ENCODE measurements at regions not wholly inside any gene's neighbourhood (a gene's known extent, or its start where the extent isn't known, plus 50 kb on each side); places are given as distances from the start of the nearest gene placed in this dataset.

GRCh38 chr6:43900560-43900915 lies 130.5 kb downstream of the VEGFA start:
- DNase-seq, result no peak
- H3K4me1 Mint-ChIP-seq, result no peaks in the 10 kb centered on the region
- H3K36me3 Mint-ChIP-seq, result no peaks in the 10 kb centered on the region
- CTCF ChIA-PET, result no interaction called here
- H3K27me3 Mint-ChIP-seq, result peaks cover 37% of the 10 kb centered on the region
- no peak overlapping the region for H3K27ac Mint-ChIP-seq
- no peak overlapping the region for H3K4me3 Mint-ChIP-seq
- H3K9me3 Mint-ChIP-seq, result no peaks in the 10 kb centered on the region

DNA sequence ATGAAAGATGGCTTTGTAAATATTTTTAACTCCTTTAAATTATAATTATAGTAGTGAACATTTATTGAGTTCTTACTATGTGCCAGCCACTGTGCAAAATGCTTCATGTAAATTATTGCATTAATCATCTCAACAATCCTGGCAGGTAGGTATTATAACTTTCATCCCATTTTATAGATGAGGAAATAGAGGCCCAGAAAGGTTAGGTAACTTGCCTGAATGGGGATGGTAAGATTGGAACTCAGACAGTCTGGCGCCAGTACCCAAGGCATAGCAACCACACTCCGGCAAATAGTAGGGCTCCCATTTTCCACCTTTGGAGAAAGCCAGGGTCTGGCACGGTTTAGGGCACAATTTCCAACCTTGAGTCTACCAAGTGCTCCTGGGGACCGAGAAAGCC lies 129.8 kb downstream of the VEGFA start:
- Mint-ChIP-seq H3K9me3 (no peaks in the 10 kb centered on the region), H3K27me3 (peaks cover 35% of the 10 kb centered on the region), H3K4me3 (no peak overlapping the region), H3K4me1 (no peaks in the 10 kb centered on the region), H3K36me3 (no peaks in the 10 kb centered on the region), H3K27ac (no peak overlapping the region)
- CTCF ChIA-PET, result no interaction called here
- no peak for DNase-seq

DNA sequence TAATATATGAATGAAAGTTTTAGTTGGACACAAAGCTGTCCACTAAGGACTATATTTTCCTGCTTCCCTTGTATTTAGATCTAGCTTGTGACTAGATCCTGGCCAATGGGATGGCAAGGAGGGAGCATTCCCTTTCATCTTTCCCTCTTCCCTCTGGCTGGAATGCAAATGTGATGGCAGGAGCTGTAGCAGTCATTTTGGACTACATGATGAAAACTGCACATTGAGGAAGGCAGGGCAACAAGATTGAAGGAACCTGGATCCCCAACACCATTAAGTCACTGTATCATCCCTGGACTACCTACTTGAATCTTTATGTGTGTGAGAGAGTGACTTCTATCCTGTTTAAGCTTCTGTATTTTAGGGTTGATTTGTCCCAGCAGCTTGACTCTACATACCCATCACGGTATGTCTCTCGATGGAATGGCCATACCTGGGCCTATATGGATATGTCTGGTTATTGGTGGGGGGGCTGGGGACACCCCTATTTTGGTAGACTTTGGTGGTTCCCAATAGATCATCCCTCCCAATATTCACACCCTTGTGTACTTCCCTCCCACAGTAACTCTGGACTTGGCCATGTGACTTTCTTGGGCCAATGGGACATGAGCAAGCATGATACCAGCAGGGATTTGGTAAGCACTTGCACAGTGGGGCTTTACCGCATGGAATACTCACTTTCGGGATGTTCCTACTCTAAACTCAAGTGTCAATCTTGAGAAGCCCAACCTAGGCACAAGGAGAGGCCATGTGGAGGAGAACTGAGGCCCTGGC lies 128.5 kb downstream of the VEGFA start:
- CTCF ChIA-PET, result no interaction called here
- Mint-ChIP-seq H3K4me3 (no peak overlapping the region), H3K27ac (no peak overlapping the region), H3K4me1 (no peaks in the 10 kb centered on the region), H3K27me3 (peaks cover 31% of the 10 kb centered on the region), H3K9me3 (no peaks in the 10 kb centered on the region), H3K36me3 (no peaks in the 10 kb centered on the region)
- DNase-seq, result no peak

GRCh38 chr6:43897571-43898302 lies 127.7 kb downstream of the VEGFA start:
- H3K4me3 Mint-ChIP-seq, result no peak overlapping the region
- H3K9me3 Mint-ChIP-seq, result no peaks in the 10 kb centered on the region
- CTCF ChIA-PET, result no interaction called here
- H3K4me1 Mint-ChIP-seq, result no peaks in the 10 kb centered on the region
- H3K36me3 Mint-ChIP-seq, result no peaks in the 10 kb centered on the region
- H3K27ac Mint-ChIP-seq, result no peak overlapping the region
- no peak for DNase-seq
- peaks cover 37% of the 10 kb centered on the region for H3K27me3 Mint-ChIP-seq

- CTCF ChIA-PET, result no interaction called here
- no peaks in the 10 kb centered on the region for H3K4me1 Mint-ChIP-seq
These were observed 126.6 kb downstream of the VEGFA start for GRCh38 chr6:43896329-43897255.

DNA sequence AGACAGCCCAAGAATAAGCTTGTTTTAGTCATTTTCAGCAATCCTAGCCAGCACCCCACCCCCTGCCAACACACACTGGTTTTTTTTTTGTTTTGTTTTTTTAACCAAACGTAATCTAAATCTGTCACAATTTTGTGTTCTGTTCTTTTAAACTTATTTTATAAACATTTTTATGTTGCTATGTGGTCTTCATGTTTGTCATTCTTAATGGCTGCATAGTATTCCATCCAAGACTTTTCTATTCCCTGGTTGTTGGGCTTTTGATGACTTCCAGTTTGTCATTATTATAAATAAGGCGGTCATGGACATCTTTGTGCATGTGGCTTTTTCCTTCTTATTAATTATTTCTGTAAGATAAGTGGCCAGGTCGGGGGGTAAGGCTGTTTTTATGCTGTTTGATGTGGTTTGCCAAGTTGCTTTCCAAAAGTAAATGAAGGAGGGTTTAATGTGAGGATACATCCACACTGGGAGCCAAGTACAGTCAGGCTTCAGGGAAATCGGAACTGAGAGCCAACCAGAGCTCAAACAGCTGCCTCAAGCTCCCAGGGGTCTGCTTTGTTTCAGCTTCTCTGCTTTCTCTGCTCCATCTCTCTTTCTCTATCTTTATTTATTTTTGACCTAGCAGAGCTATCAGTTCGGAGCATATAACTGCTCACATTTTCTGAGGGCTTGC lies 125.8 kb downstream of the VEGFA start:
- H3K4me1 Mint-ChIP-seq, result peaks cover 4% of the 10 kb centered on the region
- no peak overlapping the region for H3K4me3 Mint-ChIP-seq
- H3K27me3 Mint-ChIP-seq, result peaks cover 48% of the 10 kb centered on the region
- CTCF ChIA-PET, result no interaction called here
- H3K9me3 Mint-ChIP-seq, result no peaks in the 10 kb centered on the region
- H3K27ac Mint-ChIP-seq, result no peak overlapping the region
- H3K36me3 Mint-ChIP-seq, result no peaks in the 10 kb centered on the region
- DNase-seq, result no peak

More at GRCh38 chr6:43896329-43897255, 126.6 kb downstream of the VEGFA start:
- no peaks in the 10 kb centered on the region for H3K9me3 Mint-ChIP-seq
- no peak overlapping the region for H3K27ac Mint-ChIP-seq
- H3K27me3 Mint-ChIP-seq, result peaks cover 40% of the 10 kb centered on the region
- H3K4me3 Mint-ChIP-seq, result no peak overlapping the region
- H3K36me3 Mint-ChIP-seq, result no peaks in the 10 kb centered on the region
- DNase-seq, result no peak

DNA sequence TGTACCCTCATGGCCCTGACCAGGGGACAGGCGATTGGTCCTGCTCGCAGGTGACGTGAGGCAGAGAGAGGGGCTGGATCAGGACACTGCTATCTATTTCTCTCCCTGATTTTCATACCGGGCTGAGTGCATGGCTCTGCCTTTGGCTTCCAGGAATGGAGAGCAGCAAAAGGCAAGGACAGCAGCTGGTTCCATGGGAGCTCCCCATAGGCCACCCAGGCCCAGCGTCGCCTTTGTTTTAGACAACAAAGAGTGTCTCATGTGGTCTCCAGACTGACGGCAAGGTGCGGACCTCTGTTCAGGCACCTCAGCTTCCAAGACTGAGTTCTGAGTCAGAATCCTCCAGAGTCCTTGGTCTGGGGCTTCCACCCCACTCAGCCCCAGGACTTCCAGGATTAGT lies 123.1 kb downstream of the VEGFA start:
- Mint-ChIP-seq H3K4me1 (peaks cover 4% of the 10 kb centered on the region), H3K36me3 (no peaks in the 10 kb centered on the region), H3K27me3 (peaks cover 68% of the 10 kb centered on the region), H3K27ac (no peak overlapping the region), H3K4me3 (no peak overlapping the region), H3K9me3 (no peaks in the 10 kb centered on the region)
- DNase-seq, result no peak
- CTCF ChIA-PET, result no interaction called here

DNA sequence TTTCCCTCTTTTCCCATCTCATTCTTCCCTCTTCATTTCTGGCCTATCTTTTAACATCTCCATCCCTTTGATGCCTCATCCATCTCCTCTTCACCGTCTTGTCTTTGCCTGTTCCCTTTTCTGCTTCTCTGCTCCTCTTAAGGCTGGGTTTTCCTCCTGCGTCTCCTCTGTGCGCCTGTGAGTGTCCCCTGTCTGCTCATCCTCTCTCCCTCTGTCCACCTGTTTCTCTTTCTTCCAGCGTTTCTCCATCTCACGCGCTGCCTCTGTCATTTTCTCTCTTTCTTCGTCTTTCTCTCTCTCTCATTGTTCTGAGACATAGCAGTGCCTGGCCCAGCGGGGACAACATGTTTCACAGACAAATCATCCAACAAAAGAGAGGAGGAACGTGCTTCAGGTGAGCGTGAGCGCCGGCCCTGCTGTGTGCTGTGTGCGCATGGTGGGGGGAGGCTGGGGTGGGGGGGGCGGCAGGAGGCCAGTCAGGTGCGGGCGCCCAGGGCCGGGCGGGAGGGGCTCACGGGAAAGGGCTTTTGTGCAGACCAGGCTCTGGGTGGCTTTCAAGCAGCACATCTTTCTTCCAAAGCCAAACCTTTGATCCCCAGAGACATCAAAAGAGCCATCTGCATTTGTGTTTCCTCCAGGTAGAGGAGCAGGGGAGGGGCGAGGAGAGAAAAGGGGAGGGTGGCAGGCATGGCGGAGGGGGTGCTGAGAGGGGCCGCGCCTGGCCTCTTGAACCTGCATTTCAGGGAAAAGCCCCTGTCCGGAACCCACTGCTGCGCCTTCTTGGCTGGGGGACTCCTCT lies 121.3 kb downstream of the VEGFA start:
- Mint-ChIP-seq H3K36me3 (no peaks in the 10 kb centered on the region), H3K9me3 (no peaks in the 10 kb centered on the region), H3K4me1 (peaks cover 4% of the 10 kb centered on the region), H3K4me3 (no peak overlapping the region), H3K27me3 (peaks cover 69% of the 10 kb centered on the region), H3K27ac (no peak overlapping the region)
- CTCF ChIA-PET, result no interaction called here
- no peak for DNase-seq

DNA sequence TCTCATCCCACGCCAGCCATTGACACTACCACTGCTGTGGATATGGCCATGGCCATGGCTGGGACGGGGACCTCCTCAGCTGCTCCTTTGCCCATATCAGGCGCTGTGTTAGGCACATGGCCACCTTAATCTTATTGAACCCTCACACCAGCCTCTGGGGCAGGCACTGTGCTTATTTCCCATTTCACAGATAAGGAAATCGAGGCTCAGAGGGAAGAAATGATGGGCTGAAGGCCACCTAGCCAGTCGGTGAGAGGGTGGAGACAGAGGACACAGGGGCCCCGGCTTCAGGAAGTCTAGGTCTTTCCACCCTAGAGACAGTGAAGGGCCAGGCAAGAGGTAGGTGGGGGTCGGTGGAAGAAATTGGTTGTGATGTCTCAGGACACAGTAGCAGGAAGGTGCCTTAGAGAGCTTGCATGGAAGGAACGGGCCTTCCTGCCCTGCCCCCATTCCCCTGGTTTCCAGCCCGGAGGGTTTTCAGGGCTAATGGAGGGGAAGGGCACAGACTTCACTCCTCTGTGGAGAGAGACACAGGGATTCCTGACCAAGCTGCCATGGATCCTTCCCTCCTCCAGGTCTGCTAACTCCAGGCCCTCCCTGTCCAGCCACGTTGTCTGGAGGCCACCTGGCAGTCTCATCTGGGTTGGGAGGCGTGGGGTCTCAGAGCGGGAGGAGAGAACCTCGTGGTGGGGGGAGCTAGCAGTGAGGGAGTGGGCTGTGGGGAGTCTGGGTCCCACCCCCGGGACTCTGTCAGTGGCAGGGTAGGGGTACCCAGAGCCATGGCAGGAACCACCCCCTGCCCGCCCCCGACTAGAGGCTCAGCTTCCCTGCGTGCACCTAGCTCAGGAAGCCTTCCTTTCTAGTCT lies 120.4 kb downstream of the VEGFA start:
- peaks cover 70% of the 10 kb centered on the region for H3K27me3 Mint-ChIP-seq
- H3K27ac Mint-ChIP-seq, result no peak overlapping the region
- H3K9me3 Mint-ChIP-seq, result no peaks in the 10 kb centered on the region
- CTCF ChIA-PET, result interaction anchor here (0.5 kb wide), 1 partner anchor 330 kb away, joined by 4 read pairs; no protein-coding TSS in a partner anchor
- no peaks in the 10 kb centered on the region for H3K36me3 Mint-ChIP-seq
- H3K4me1 Mint-ChIP-seq, result peaks cover 4% of the 10 kb centered on the region
- H3K4me3 Mint-ChIP-seq, result no peak overlapping the region
- DNase-seq, result no peak

DNA sequence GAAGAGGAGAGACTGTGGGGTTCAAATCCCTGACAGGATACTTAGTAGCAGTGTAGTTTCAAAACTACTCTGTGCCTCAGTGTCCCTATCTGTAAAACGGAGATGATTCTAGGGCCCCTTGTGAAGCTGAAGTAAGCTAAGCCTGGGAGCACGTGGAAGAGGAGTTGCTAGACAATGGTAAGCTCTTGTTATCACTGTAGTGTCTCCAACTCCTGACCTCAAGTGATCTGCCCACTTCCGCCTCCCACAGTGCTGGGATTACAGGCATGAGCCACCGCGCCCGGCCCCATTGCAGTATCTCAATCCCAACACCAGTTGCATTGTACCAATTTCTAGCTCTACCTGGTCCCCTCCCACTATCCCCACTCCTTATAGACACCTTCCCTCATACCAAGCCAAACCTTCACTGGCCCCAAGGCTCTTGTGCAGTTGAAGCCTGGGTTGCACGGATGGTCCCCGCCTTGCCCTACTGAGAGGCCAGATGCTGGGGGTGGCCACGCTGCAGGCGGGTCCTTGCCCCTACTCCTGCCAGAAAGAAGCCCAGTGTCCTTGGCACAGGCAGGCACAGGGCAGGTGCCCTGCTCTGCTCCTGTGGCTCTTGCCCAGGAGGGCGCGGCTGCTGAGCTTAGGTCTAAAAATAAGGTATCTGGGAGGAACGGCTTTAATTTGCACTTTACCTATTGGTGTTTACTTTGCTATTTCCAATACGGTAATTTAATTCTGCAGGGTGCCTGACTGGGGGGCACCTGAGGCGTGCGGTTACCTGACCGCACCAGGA lies 118.1 kb downstream of the VEGFA start:
- CTCF ChIA-PET, result no interaction called here
- H3K4me3 Mint-ChIP-seq, result no peak overlapping the region
- H3K36me3 Mint-ChIP-seq, result no peaks in the 10 kb centered on the region
- no peak overlapping the region for H3K27ac Mint-ChIP-seq
- H3K9me3 Mint-ChIP-seq, result no peaks in the 10 kb centered on the region
- no peak for DNase-seq
- peaks cover 61% of the 10 kb centered on the region for H3K27me3 Mint-ChIP-seq
- H3K4me1 Mint-ChIP-seq, result peaks cover 4% of the 10 kb centered on the region

DNA sequence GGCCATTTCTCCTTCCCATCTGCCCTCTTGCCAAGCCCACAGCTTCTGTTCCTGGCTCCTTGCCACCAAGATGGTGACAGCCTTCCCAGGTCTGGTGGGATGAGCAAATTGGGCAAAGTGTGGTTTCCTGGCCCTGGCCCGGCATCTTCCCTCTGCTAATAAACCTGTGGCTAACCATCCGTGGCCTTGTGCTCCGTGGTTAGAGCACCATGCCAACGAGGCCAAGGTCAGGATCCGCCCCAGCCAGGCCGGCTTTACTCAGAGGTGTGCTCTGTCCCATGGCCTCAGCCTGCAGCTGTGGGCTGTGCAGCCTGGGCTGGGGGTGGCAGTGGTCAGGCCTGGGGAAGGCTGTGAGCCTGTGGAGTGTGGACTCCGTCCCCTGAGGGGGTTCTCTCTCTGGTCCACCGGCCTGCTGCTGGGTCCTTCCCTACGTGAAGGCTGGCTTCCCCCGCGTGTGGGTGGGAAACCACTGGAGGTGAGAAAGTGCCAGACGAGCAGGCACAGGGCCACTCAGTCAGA lies 117.4 kb downstream of the VEGFA start:
- no peak overlapping the region for H3K27ac Mint-ChIP-seq
- CTCF ChIA-PET, result no interaction called here

GRCh38 chr6:43886717-43887339 lies 116.8 kb downstream of the VEGFA start:
- CTCF ChIA-PET, result no interaction called here
- Mint-ChIP-seq H3K9me3 (no peaks in the 10 kb centered on the region), H3K36me3 (no peaks in the 10 kb centered on the region), H3K27ac (no peak overlapping the region), H3K4me1 (peaks cover 4% of the 10 kb centered on the region), H3K4me3 (no peak overlapping the region), H3K27me3 (peaks cover 49% of the 10 kb centered on the region)
- no peak for DNase-seq

More for the DNA sequence above, 117.4 kb downstream of the VEGFA start:
- Mint-ChIP-seq H3K36me3 (no peaks in the 10 kb centered on the region), H3K4me3 (no peak overlapping the region), H3K4me1 (peaks cover 4% of the 10 kb centered on the region), H3K27me3 (peaks cover 54% of the 10 kb centered on the region), H3K9me3 (no peaks in the 10 kb centered on the region)
- DNase-seq, result no peak
